GM12872 (cell line): ENCODE measurements at regions not wholly inside any gene's neighbourhood (a gene's known extent, or its start where the extent isn't known, plus 50 kb on each side); places are given as distances from the start of the nearest gene placed in this dataset.

ENCODE experiments used
- CTCF ChIP-seq: IDR thresholded peaks from 3 replicates; pipeline ENCODE4 v1.5.1; 2011; ENCODE audit warnings: low read depth, mild to moderate bottlenecking, low read length, moderate library complexity; ENCODE audit not compliant: insufficient read depth

- no peak for TF ChIP-seq CTCF
Observed at GRCh38 chr11:106152013-106152412, 74.6 kb downstream of the AASDHPPT start.

GRCh38 chr11:106152824-106153223 is 75.4 kb downstream of the AASDHPPT start:
- TF ChIP-seq CTCF = no peak

DNA sequence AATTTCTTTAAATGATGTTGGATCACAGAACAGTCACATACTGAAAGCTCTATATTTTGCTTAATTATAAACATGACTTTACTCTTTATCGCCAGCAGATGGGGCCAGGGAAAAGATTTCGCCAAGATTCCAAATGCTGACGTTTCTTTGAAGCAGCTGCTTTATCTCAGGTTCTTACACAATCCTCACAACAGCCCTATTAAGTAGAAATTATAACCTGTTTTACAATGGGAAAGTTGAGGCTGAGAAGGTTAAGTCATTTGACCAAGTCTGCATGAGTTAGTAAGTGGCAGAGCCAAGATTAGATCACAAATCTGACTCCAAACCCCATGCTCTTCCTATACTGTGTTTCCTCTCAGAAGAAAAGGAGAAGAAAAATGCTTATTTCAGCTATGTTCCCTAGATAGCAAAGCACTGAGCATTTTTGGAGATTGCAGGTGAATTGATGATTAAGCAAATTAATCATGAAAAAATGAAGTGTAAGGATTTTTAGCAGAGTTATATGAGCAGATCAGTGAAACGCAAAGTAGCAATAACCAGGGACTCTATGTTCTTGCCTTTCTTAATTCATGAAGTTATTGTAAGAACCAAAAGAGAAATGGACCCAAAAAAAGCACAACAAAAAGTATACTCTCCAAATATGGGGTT is 79.0 kb downstream of the AASDHPPT start:
- peak; percentile 37; the same call in 2 of the 3 replicates for TF ChIP-seq CTCF

- no peak for TF ChIP-seq CTCF
Observed at GRCh38 chr11:106158406-106158805, 80.9 kb downstream of the AASDHPPT start.

DNA sequence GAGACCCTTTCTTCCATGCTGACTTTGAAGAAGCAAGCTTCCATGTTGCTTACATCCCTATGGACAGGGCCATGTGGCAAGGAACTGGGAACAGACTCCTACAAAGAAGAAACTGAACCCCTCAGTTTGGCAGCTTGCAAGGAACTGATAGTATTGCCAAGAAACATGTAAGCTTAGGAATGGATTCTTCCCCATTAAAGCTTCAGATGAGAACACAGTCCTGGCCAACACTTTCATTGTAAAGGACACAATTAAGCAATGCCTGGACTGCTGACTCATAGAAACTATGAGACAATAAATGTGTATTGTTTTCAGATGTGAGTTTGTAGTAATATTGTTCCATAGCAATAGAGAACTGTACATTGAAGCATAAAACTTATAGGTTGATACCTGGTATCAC is 82.4 kb downstream of the AASDHPPT start:
- no peak for TF ChIP-seq CTCF

GRCh38 chr11:106160494-106160893 is 83.0 kb downstream of the AASDHPPT start:
- no peak for TF ChIP-seq CTCF

GRCh38 chr11:106161775-106162634 is 84.5 kb downstream of the AASDHPPT start:
- TF ChIP-seq CTCF = no peak
